ENCODE measurements at regions not wholly inside any gene's neighbourhood (a gene's known extent, or its start where the extent isn't known, plus 50 kb on each side); places are given as distances from the start of the nearest gene placed in this dataset.
"Not testable (repeated sequence)": the region's sequence is repeated elsewhere in the genome, so short reads cannot be mapped to it uniquely, and the experiment has no call there.

- H3K4me3 ChIP-seq; ATAC-seq; intact Hi-C loops (cut with DNase I; ENCODE audit: low total_unique reads); H3K4me1 ChIP-seq; H3K36me3 ChIP-seq; DNase-seq; H3K27me3 ChIP-seq; H3K9me3 ChIP-seq; in situ Hi-C loops (cut with MboI; ENCODE audit: low sequenced_read_pairs in 4 of 4); H3K27ac ChIP-seq: not testable (repeated sequence)
Observed at GRCh38 chr2:111422562-111422961, 301.8 kb downstream of the BCL2L11 start.

GRCh38 chr2:111423184-111423583 is 302.5 kb downstream of the BCL2L11 start:
- in situ Hi-C loops (cut with MboI; ENCODE audit: low sequenced_read_pairs in 4 of 4); intact Hi-C loops (cut with DNase I; ENCODE audit: low total_unique reads): not testable (repeated sequence)

DNA sequence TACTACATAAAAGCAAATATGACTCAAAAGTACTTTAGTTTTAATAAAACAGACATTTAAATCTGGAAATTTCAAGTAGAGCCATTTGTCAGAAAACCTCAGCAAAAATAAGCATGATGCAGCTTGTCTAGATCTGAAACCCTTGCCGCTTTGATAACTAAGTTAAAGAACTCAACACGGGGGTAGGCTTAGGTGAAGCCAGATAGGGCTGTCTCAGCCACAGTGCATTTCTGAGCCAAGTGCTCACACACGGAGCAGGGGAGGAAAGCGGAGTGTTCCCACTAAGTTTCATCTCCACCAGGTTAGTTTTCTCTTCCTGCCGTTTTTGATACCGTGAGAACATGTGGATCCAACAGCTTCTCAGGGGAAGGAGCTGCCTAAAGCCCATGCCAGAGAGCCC is 303.5 kb downstream of the BCL2L11 start:
- DNase-seq; H3K27me3 ChIP-seq; ATAC-seq; H3K27ac ChIP-seq; intact Hi-C loops (cut with DNase I; ENCODE audit: low total_unique reads); H3K4me3 ChIP-seq; H3K4me1 ChIP-seq; H3K9me3 ChIP-seq; H3K36me3 ChIP-seq; in situ Hi-C loops (cut with MboI; ENCODE audit: low sequenced_read_pairs in 4 of 4): not testable (repeated sequence)

More at GRCh38 chr2:111423184-111423583, 302.5 kb downstream of the BCL2L11 start:
- H3K9me3 ChIP-seq, DNase-seq, H3K36me3 ChIP-seq, ATAC-seq, H3K27me3 ChIP-seq, H3K4me1 ChIP-seq, H3K4me3 ChIP-seq, H3K27ac ChIP-seq: not testable (repeated sequence)

- H3K4me3 ChIP-seq; H3K4me1 ChIP-seq; H3K36me3 ChIP-seq; H3K27ac ChIP-seq; in situ Hi-C loops (cut with MboI; ENCODE audit: low sequenced_read_pairs in 4 of 4); ATAC-seq; DNase-seq; H3K9me3 ChIP-seq; intact Hi-C loops (cut with DNase I; ENCODE audit: low total_unique reads); H3K27me3 ChIP-seq: not testable (repeated sequence)
Observed at GRCh38 chr2:111424851-111425309, 304.2 kb downstream of the BCL2L11 start.

DNA sequence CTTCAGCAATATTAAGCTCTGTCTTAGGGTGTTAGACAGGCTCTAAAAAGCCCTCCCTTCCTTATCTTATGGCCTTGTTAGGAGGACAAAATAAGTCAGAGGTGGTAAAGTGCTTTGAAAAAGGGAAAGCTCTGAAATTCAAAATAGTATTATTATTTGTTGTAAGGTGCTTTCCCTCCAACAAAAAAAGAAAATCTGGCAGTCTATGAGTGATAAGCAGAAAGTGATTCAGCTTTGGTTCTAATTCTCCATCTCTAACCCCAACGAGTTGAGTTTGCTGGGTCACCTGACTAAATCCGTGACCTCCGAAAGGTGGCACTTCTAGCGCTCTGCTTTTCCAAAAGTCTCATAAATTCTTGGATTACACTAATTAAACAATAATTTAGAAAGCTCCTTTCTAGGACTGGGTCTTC is 305.1 kb downstream of the BCL2L11 start:
- H3K4me3 ChIP-seq; H3K27me3 ChIP-seq; in situ Hi-C loops (cut with MboI; ENCODE audit: low sequenced_read_pairs in 4 of 4); DNase-seq; H3K27ac ChIP-seq; H3K36me3 ChIP-seq; H3K9me3 ChIP-seq; ATAC-seq; intact Hi-C loops (cut with DNase I; ENCODE audit: low total_unique reads); H3K4me1 ChIP-seq: not testable (repeated sequence)

DNA sequence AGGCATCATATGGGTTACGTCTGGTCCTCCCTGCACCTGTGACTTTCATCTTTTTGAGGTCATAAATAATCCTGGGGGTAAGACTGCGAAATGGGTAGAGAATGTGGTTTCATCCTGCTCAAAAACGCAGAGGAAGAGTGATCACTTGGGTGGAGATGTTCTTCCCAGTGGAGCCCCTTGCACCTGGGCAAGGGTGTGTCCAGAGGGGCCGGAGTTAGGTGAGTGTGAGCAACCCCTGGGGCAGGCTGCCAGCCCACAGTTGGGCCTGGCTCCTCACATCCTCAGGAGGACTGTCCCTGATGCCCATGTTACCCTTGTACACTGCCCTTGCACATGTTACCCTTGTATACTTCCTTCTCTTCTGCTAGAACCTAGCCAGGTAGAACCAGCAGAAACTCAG is 306.6 kb downstream of the BCL2L11 start:
- intact Hi-C loops (cut with DNase I; ENCODE audit: low total_unique reads); H3K27me3 ChIP-seq: not testable (repeated sequence)

DNA sequence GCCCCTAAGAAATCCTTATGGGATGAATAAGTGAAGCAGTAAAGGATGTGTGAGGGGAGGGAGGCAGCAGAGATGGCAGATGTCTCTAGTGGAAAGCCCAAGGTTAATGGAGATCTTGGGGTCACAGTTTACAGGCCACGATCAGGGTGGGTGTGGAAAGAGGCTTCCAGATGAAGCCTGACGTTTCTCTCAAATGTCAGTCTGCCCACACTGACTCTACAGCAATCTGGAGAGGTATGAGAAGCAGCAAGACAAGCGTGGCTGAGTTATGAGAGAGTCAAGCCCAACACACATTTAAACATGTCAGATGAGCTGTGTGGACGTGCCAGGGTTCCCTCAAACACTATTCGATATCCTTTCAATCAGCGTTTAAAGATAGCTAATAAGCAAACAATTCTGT is 308.2 kb downstream of the BCL2L11 start:
- H3K4me3 ChIP-seq; DNase-seq; in situ Hi-C loops (cut with MboI; ENCODE audit: low sequenced_read_pairs in 4 of 4); ATAC-seq; H3K27ac ChIP-seq; H3K4me1 ChIP-seq; intact Hi-C loops (cut with DNase I; ENCODE audit: low total_unique reads); H3K27me3 ChIP-seq; H3K9me3 ChIP-seq; H3K36me3 ChIP-seq: not testable (repeated sequence)

More for the DNA sequence above, 306.6 kb downstream of the BCL2L11 start:
- H3K27ac ChIP-seq; H3K9me3 ChIP-seq; H3K36me3 ChIP-seq; in situ Hi-C loops (cut with MboI; ENCODE audit: low sequenced_read_pairs in 4 of 4); H3K4me3 ChIP-seq; DNase-seq; ATAC-seq; H3K4me1 ChIP-seq: not testable (repeated sequence)

DNA sequence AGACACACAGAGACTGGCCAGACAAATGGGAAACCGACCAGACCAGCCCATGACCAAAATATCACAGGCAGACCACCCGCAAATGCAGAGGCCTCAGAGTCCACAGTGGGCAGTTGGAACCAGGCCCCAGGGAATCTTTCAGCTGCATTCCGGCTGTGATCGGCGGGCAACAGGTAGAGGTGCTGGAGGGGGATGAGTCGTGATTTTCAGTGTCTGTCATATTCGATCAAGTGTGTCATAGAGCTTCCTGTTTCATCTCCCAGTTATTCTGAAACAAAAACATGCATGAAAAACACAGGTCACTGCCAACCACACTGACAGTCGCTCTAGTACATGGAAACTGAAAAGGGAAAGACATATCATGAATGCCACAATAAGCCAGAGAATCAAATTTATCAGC is 308.6 kb downstream of the BCL2L11 start:
- DNase-seq; intact Hi-C loops (cut with DNase I; ENCODE audit: low total_unique reads); H3K4me1 ChIP-seq; in situ Hi-C loops (cut with MboI; ENCODE audit: low sequenced_read_pairs in 4 of 4); H3K27me3 ChIP-seq; H3K9me3 ChIP-seq; H3K27ac ChIP-seq; H3K4me3 ChIP-seq; ATAC-seq; H3K36me3 ChIP-seq: not testable (repeated sequence)

DNA sequence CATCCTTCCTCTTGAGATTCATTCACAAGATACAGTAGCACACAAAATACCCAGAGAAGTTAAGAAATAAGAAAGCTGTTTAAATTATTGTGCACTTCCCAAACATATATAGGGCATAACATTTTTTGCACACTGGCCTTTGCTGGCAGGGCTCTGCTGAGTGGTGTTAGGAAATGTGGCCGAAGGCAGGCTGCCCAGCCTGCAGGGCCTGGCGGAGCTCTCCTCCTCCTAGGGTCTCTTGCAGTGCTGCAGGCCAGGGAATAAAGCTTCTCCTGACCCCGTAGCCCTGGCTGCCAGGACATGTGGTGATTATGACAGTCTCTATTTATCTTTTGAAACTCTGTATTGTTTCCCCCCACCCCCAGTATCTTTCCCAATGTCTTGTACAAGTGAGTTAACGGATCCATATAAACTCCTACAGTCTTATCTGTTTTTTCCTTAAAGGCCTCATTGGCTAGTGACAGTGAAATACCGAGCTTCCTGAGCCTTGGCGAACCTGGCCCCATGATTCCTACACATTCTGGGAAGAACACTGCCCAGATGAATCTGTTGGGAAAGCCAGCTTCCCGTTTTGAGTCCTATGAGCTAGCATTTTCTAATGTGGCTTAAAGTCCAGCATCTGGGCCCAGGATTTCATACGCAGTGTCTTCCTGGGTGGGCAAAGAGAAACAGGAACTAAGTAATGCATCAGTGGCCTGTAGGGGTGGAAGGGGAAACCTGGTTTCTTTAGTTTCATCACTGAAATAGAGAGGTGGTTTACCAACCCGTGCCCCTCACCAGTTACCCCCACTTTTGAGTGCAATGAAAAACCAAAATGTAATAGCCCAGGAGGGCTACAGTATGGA is 310.3 kb downstream of the BCL2L11 start:
- H3K27me3 ChIP-seq; H3K4me3 ChIP-seq; in situ Hi-C loops (cut with MboI; ENCODE audit: low sequenced_read_pairs in 4 of 4); H3K36me3 ChIP-seq; DNase-seq; H3K27ac ChIP-seq; intact Hi-C loops (cut with DNase I; ENCODE audit: low total_unique reads); H3K9me3 ChIP-seq; H3K4me1 ChIP-seq: not testable (repeated sequence)
- ATAC-seq, result peak in 1 of 2 donors; percentile 28

DNA sequence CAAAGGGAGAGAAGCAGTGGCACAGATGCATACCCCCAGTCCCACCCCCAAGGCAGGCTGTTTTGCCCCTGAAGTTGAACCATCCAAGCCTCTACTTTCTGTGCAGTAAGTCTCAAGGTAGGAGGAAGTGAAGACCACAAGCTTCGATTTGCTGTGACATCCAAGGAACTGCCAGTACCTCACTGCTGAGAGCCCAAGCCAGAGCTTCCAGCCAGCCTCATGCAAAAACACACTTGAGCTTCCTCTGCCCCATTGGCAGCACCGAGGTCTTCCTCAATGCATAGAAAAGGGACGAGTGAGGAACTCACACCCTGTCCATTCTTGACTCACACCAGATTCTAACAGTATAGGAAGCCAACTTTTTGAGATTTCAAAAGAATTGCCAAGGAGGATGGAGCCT is 311.7 kb downstream of the BCL2L11 start:
- H3K4me3 ChIP-seq; H3K36me3 ChIP-seq; H3K9me3 ChIP-seq; H3K27ac ChIP-seq; in situ Hi-C loops (cut with MboI; ENCODE audit: low sequenced_read_pairs in 4 of 4); H3K4me1 ChIP-seq; intact Hi-C loops (cut with DNase I; ENCODE audit: low total_unique reads); DNase-seq; ATAC-seq; H3K27me3 ChIP-seq: not testable (repeated sequence)

- H3K9me3 ChIP-seq; H3K27ac ChIP-seq; H3K36me3 ChIP-seq; intact Hi-C loops (cut with DNase I; ENCODE audit: low total_unique reads); H3K27me3 ChIP-seq; ATAC-seq; H3K4me1 ChIP-seq; H3K4me3 ChIP-seq; in situ Hi-C loops (cut with MboI; ENCODE audit: low sequenced_read_pairs in 4 of 4); DNase-seq: not testable (repeated sequence)
Observed at GRCh38 chr2:111432916-111433499, 312.3 kb downstream of the BCL2L11 start.
